HG03342 (cell line): ENCODE measurements at regions not wholly inside any gene's neighbourhood (a gene's known extent, or its start where the extent isn't known, plus 50 kb on each side); places are given as distances from the start of the nearest gene placed in this dataset.

ENCODE experiments used
- ATAC-seq: cut with Tn5 transposase; IDR thresholded peaks from one replicate; pipeline ENCODE4 v1.9.1; 2021; ENCODE audit warnings: mild to moderate bottlenecking, moderate library complexity; ENCODE audit not compliant: unreplicated experiment

DNA sequence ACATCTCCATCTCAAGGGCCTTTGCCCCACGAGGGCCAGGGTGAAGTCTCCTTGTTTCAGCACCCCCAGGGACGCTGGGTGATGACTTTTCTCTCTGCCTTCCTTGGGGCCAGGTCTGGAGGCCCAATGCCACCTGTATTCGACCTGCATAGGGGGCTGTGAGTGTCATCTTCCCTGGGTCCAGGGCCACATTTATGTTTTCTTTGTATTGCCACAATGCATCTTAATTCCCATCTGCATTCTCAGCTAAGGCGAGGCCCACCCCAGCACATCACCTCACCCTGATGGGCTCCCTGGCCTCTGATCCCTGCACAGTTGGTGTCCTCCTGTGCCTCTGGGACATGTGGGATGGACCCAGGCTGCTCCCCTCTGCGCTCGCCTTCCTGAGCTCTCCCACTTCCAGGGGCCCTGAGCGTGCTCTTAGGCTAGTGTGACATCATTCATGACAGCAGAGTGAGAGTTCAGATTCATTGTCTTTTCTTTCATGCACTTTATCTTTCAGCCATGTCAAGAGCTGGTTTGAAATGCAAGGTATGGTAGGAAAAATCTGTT lies 122.0 kb upstream of the COPS8 start:
- ATAC-seq = no peak

DNA sequence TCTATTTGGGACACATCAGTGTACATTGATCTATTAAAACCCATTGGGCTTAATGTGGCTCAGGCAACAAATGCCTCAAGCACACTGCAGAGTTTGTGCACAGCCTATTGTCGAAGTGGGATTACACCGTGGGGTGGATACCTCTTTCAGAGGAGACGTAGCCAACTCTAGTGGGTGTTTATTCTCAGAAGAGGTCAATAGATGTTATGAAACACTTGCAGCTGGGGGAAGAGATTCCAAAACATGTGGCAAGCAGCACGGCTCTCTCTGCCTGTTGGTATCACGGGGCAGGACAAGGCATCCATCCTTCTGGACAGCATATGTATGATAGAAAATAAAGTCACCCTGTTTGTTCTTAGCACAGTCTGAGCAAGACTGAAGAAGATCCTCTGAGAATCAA lies 121.4 kb upstream of the COPS8 start:
- no peak for ATAC-seq

DNA sequence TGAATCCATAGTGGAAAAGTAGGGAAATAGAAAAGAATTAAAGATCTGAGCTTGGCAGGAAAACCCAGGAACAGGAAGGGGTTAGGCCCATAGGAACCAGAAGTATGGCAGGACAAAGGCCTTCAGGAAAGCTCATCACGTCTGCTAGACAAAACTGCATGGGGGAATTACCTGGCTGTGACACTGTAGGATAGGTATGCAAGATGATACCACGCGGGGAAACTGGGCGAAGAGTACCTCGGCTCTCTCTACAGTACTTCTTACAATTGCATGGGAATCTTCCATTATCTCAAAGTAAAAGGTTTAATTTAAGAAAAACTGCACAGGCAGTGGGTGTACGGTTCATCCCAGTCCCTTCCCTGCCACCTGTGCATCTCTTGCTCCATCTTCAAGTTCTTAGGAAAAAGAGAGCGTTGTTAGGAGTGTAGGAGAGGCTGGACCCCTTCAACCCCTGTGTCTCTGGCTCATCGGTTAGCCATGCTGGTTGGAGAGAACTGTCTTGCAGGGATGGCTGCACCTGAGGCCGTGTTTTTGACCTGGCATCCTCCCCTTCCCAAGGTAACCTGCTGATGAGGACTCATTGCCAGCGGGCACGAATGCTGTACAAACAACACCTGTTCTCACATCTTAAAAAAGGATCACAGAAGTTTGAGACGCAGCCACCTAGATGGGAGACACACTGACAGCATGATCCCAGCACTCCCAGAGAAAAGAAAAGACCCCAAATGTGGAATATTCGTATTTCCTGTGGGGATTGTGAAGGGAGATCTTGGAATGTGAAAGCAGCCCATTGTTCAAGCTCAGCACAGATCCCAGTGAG lies 120.5 kb upstream of the COPS8 start:
- ATAC-seq = no peak

DNA sequence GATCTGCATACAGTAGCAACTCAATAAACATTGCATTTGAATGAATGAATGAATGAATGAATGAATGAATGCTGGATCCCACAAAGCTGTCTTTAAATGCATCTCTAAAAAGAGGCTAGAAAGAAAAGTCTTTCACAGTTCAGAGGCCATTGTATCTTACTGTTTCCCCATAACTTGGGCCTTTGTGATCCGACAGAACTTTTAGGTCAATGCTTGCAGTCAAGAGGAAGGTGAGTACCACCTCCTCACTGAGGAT lies 119.9 kb upstream of the COPS8 start:
- ATAC-seq = no peak

DNA sequence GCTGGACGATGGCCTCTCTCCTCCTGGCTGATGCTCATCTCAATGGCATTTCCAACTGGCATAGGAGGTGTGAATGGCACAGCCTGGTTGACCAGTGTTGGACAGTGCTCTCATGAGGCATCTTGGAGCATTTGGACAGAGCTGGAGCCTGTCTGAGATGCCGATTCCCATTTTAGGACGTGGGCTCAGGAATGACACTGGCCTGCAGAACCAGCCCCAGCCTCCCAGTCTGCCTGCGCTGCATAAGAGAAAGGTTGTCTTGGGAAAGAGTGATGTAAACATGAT lies 118.2 kb upstream of the COPS8 start:
- no peak for ATAC-seq

DNA sequence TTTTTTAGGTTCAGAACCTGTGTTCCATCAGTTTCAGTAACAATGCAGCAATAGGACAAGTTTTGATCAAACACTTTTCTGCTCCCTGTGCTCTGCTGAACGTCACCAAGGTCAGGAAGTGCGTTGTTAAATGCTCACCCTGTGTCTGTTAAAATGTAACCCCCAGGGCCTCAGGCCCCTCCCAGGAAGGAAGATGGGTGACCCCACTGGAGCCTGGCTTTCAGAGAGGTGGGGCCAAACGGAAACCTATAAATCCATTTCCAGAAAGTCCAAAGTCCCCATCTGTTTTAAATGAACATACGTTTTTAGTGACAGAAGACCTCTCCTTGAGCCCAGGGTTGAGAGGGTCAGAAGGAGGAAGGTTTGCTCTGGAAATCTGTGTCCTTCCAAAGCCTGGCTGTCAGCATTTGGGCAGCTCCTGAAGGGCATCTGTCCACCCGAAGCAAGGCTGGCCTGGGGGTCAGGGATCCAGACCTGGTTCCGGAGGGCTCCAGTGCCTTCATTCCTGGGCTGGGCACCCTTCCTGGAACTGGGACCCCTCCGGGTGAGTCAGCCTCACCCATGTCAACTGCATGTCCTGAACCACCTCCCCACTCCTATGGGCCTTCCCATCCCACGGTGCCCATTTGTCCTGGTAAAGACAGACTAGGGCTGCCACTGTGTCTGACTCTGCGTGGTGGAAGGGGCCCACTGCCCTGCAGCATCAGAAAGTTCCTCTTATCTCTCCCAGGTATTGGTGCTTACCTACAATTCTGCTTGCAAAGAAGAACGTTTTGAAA lies 117.4 kb upstream of the COPS8 start:
- no peak for ATAC-seq

DNA sequence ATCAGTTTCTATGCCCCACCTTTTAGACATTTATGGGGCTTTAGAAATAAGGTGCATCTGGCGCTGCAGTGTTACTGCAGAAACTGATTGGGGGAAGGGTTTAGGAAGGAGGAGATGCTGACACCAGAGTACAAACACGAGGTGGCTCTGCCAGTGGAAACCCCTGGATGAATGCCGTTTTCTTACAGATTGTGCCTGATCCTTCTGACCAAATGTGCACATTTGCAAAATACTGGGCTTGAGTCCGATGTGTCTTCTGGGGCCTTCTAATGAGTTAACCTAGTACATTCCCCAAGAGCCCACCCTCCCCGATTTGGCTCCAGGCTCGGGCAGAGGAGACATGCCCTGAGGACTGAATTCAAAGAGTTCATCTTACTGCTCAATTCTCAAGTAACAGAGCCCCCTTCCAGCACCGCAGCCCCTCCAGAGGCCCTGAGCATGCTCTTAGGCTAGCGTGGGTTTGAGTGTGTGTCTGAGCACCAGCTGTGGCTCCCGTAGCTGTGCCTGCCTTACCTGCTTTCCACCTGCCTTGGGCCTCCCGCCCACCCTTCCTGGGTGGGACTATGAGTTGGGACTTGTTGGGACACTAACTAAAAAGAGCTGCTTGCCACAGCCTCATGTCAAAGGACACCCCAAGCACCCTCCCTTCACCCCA lies 116.7 kb upstream of the COPS8 start:
- no peak for ATAC-seq

DNA sequence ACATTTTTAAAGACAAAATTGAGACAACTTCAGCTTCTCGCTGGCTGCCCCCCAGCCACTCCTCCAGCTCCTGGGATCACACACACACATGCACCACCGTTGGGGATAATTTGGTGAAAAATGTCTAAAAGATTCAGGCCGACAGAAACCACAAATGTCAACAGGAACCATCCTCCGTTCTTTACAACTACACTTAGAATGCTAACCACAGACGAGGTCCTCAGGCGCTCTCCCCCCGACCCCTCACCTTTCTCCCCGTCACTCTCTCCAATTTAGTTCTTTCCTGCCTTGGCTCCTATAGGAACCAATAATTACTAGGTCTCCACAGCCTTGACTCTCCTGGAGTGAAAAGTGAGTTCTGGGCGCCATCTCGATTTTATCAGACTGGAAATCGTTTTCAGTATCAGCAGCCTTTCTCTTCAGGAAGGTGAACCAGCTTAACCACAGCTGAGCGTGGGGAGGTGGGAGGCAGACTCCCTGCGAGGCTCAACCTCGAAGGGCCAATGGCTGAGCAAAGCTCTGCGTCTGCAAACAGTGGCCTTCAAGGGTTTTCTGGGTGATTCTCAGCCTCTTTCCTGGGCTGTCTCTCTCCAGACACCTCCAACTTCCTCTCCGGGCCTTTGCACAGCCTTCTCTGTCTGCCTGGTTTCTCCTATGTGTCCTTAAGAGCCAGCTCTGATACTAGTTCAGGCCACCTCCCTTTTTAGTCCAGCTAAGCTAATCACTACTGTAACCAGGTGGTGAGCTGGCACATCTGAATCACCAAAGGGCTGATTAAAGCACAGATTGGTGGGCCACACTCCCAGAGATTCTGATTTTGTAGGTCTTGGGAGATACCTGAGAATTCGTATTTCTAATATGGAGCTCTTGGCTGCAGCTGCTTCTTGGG lies 115.7 kb upstream of the COPS8 start:
- no peak for ATAC-seq

DNA sequence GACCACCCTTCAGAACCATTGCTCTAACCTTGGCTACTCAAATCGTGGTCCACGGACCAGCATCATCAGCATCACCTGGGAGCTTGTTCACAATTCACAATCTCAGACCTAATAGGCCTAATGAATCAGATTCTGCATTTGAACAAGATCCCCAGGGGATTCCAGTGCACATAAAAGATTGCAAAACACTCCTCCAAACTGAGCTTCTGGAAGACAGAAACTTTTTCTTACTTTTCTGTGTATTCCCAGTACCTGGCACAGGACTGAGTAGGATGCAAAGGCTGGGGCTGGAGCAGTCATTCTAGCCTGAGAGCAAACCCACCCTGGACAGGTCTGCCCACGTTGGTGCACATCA lies 115.1 kb upstream of the COPS8 start:
- no peak for ATAC-seq

DNA sequence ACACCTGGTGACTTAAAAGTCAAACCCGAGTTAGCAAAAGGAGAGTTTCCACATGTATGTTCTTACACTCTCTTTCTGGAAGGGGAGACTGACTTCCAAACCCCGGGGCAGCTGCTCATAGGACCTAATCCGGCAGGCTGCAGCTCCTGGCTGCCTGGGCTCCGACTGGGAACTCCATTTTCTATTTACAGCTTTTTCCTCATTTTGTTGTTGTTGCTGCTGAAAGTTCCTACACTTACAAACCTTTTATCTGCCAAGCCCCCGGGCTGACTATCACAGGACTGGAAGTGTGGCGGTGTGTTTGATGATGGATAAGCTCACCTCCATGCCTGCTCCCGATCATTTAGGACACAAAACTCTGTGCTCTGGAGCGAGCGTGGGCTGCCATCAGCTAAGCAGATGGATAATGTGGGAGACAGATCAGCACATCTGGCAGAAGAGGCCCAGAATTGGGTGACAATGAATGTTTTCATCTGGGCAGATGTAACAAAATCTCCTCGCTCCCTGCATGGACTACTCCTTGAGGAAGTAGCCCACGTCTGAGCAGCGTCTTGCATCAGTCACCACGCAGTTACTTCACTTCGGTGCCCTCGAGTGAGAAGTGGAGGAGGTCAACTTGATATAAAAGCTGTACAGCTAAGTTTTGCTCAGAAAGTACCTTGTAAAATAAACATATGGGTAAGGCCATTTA lies 114.4 kb upstream of the COPS8 start:
- no peak for ATAC-seq

DNA sequence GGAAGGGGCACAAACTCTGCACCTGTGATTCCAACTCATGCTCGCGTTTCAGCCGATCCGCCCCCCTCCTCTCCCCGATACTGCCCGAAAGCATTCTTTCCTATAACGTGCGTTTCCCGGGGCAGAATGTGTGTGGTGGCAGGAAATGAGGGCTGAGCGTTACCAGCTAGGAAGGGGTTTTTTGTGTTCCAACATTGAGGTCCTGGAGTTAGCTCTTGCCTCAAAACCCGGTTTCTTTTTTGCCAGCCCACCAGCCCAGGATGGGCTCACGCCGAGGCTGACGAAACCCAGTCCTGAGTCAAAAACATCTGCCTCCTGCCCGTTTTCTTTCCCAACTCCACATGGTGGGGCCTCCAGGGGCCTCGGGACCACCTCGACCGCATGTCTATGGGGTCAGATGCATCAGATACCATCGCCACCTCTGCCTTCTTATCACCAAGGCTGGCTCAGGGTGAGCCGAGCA lies 113.7 kb upstream of the COPS8 start:
- ATAC-seq = no peak

DNA sequence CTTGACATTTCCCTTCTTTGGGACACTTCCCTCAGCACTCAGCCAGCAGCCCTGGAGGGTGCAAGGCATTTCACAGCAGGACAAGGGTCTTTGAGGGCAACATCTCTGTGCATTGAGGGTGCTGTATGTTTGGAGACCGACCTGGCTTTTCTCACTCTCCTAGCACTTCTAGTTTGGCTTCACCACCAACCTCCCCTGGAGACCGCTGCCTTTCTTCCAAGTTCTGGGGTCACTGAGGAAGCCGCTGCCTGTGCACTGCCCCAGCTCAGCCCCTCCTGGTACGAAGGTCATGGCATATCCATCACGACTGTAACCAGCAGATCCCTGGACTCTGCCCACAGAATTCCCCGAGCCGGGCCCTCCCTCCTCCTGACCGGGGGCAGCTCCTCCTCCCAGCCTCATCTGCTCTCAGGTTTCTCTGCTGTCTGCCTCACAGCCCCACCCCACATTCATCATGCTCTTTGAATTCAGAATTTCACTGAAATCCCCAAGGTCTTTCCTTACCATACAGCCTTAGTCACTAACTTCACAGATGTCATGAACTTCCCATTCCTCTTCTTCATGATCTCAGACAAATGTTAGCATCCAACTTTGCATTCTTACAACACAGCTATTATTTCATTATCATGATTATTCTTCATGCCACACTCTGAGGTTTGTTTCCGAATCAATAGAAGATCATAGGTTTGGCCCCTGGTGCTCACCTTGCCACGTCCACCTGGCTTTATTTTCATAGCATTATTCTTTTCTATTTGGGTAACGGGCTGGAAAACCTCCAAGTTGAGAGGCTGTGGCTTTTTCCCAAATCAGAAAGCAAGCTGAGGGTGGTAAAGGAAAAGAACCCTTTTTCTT lies 113.0 kb upstream of the COPS8 start:
- no peak for ATAC-seq

DNA sequence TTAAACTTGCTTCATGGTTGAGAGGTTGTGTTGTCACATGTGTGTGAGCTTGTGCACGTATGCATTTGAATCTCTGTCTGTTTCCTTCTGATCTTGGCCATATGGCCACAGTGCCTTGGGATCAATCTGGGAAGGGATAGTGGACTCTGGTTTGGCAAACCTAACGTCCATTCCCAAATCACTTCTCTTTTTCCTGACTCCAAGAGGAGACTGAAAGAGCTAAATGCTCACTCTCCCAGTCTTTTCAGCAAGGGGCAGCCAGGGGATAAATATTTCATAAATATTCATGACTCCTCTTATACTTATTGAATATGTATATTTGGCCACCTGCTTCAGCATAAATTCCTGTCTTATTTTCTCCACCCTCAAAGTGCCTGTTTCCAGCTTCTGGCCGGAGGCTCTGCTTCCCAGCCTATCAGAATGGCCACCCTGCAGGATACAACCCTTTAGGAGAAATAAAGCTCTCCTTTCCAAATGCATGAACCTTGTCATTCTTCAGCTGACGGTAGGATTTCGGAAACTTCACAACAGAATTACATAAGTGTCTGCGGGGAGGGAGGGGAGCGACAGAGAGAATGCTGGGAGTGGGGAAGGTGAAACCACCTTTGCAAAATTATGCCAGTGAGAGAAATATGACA lies 112.2 kb upstream of the COPS8 start:
- no peak for ATAC-seq

DNA sequence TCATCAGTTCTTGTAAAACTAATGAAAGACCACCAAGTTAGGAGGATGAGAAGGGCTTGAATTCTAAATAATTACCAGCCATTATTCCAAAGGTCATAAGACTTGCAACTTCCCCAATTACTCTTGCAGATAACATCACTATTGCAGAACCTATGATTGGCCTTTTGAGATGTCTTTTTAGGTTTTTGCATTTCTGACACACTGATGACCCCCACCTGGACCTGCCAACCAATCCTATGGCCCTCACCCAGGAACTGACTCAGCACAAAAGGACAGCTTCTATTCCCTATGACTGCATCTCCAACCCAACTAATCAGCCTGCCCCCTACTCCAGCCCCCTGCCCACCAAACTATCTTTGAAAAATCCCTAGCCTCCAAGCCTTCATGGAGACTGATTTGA lies 111.5 kb upstream of the COPS8 start:
- ATAC-seq = no peak

DNA sequence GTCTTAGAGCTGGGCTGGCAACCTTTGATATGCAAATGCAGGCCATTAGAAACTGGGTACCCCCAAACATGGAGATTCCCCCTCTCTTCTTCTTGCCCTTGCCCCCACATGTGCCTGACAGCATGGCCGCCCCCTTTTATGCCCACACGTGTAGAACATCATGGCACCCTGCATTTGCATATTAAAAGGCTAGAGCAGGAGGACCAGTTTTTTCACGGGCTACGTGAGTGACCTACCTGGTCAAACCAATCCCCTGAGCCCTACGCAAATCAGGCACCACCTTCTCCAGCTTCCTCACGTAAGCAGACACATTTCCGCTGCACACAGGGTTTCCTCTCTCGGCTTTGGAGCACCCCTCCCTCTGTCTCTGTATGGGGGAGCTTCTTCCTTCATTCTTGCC lies 110.9 kb upstream of the COPS8 start:
- no peak for ATAC-seq

DNA sequence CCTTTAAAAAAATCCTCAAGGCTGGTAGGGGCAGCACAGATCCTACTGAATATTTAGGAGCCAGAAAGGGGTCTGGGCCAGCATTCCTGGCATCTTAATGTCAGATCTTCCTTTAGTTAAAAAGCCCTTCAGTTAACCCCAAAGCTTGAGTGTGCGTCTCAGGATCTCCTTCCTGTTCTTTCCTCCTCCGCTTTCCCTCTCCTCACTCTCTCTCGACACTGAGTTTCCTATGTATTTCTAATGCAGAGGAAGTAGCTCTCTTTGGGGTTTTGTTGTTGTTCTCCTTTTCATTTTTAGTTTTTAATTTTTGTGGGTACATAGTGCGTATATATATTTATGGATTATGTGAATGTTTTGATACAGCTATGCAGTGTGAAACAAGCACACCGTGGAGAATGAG lies 109.9 kb upstream of the COPS8 start:
- ATAC-seq = no peak

DNA sequence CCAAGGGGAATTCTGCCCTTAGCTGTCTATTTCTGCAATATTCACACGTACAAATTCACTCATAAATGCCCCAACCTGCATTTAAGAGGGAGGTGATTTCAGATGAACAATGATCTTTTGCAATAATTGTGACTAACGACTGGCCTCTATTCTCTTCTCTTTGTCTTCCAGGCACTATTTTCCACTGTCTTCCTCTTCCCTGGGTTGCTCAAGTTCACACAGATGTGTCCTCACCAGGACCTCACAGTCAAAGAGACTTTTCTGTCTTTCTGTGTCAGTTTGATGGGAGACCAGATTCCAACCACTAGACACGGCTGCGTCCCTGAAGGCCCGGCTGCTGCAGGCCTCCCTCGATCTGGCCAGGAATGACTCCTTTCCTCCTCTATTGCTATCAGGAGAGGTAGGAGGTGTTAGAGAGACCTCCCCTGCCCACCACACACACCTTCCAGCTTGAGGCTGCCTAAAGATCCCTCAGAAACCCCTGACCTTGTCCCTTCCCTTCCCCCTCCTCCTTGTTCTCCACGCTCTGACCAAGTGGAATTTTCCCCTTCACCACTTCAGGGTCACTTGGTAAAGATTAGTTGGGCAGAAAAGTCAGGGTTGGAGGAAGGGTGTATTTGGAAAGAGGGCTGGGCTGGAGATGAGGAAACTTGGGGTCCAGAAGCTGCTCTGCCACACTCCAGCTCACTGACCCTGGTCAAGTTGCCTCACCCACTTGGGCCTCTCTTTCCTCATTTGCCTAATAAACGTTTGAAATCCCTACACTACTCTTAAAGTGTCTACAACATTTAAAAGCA lies 109.2 kb upstream of the COPS8 start:
- ATAC-seq = no peak
